HG03354 (cell line): ENCODE measurements at regions not wholly inside any gene's neighbourhood (a gene's known extent, or its start where the extent isn't known, plus 50 kb on each side); places are given as distances from the start of the nearest gene placed in this dataset.

Experiments
- ATAC-seq: cut with Tn5 transposase; IDR thresholded peaks from one replicate; pipeline ENCODE4 v1.9.1; 2021; ENCODE audit warnings: mild to moderate bottlenecking; ENCODE audit not compliant: unreplicated experiment, poor library complexity, severe bottlenecking

DNA sequence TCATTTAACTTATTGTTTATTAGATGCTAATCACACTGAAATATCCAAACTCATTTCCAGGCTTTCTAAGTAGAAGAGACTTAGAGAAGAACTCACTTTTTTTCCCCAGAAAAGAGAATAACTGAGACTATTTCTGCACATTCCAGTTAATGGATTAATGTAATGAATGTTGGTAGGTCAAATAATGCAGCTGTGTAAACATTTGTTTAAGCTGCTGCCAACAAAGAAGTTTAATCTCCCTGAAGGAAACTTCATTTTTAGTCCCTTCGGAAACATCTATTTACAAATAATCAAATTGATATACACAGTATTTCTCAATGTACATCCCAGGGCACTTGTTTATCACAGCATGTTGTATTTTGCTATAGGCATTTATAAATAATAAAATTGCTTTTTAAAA, 126.9 kb downstream of the KCNS3 start:
- no peak for ATAC-seq

DNA sequence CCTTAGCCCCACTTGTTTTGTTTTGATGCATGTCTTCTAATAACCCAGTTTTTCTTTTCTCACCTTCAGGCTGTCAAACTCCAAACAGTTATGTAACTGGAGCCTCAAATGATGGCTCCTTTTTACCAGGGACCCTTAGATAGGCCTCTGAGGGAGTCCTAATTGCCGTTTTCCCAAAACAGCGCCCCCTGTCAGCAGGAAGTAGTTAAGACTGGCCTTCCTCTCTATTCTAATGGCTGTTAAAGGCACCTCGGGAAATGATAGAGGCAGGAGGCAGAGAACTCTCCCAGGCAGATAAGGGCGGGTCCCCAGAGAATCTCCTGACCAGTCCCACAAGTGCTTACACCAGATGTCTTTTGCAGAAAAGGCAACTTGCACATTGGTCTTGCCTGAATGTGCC, 123.2 kb downstream of the KCNS3 start:
- no peak for ATAC-seq

DNA sequence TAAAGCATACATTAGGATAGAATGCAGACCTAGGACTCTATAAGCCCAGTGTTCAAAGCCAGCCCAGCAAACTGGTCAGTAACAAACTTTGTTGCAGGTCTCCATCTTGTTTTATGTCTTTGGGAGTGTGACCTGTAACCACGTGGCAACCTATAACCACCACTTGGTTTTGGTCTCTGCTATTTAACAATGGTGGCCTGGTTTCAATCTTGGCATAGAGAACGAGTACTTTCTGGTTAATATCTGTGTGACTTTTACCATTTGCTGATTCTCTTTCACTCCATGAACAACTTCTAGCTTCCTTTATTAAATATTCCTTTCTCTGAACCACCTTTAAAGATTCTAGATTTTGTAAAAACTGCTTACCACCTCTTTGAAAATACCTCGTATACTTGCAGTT, 118.5 kb downstream of the KCNS3 start:
- no peak for ATAC-seq

DNA sequence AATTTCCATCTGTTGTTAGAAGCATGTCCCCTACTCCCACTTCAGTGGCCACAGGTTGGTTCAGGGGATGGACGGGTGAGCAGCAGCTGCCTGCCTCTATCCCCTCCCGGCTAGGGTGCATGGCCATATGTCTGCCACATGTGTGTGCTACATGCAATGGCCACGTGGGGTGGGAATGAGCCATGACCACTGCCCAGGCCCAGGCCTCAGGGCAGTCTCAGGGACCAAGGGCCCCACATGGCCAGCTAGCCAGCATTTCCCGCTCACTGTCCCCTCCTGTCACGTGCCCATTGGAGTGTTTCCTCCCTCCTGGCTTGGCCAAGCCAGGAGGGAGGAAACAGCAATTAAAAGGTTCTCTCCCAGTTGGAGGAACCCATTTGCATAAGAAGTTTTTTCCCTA, 117.1 kb downstream of the KCNS3 start:
- no peak for ATAC-seq
